G401.6 (cell line): ENCODE measurements at regions not wholly inside any gene's neighbourhood (a gene's known extent, or its start where the extent isn't known, plus 50 kb on each side); places are given as distances from the start of the nearest gene placed in this dataset.
"Not testable (repeated sequence)": the region's sequence is repeated elsewhere in the genome, so short reads cannot be mapped to it uniquely, and the experiment has no call there.

Experiments used
- FAIRE-seq: peaks from 2 replicates; lab custom pipeline; 2012; peaks lifted over from hg19 to GRCh38; lab: Jason Lieb, UNC

GRCh38 chr12:33825986-33826602, 196.2 kb upstream of the ALG10 start:
- no peak for FAIRE-seq

- FAIRE-seq: no peak
These were observed 194.0 kb upstream of the ALG10 start for GRCh38 chr12:33828326-33828725.

DNA sequence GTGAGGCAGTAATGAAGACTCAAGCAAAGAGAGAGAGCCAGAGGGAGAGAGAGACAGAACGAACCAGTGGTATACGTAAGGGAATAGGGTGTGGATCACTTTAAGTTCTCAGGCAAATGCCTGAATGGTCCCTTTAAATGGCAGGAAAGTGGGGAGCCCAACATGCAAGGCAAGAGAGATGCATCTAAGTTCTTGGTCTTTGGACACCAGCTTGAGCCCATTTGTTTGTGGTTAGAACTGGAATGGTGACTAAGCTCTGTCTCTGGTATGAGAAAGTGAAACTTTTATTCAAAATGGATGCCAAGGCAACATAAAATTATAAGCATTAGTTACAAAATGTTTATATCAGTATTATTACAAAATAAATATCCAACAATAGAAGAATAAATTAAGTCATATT, 192.2 kb upstream of the ALG10 start:
- FAIRE-seq: no peak

DNA sequence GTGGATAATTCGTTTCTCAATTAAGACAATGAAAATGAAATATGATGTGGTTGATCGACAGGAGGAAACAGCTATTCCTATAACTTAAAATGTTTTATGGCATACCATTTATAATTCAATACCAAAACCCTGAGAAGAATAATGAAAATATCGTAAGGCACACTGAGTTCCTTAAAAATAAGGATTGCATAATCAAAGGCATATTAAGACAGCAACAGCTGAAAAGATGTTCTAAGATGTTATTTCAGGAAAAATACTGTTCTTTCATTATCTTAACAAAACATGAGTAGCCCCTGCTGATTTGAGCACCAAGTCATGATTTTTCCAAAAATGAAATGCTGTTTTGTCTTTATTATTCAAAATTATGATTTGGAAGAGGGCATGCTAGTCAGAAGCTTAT, 189.4 kb upstream of the ALG10 start:
- FAIRE-seq: no peak

DNA sequence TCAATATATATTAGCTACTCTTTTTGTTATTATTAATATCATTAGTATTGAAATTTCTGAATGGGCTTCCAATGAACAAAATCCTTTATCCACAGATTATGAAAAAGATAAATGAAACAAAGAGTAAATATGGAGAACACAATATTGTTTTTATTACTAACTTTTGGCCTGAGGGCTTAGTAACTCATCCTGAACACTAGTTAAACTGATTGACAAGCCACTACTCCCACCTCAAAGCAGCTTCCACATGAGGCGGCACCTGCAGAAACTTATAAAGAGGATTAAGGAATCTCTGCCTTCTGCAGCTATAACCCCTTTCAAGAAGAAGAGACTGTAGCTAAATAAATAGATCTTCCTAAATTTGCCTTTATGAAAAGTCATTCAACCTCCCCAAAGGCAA, 187.6 kb upstream of the ALG10 start:
- FAIRE-seq: no peak

DNA sequence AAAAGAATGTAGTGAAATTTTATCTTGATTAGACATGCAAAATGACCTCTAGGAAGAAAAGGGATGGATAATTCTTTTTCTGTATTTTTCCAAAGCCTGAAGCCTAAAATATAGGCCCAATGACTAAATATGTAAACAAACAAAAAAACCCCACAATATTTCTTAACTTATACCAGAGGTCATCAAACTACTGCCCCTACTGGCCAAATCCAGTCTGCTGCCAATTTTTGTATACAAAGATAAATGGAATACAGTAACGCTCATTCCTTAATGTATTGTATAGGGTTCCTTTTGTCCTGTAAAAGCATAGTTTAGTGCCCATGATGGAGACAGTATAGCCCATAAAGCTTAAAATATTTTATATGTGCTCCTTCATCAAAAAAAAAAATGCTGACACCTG, 145.7 kb upstream of the ALG10 start:
- FAIRE-seq: no peak

DNA sequence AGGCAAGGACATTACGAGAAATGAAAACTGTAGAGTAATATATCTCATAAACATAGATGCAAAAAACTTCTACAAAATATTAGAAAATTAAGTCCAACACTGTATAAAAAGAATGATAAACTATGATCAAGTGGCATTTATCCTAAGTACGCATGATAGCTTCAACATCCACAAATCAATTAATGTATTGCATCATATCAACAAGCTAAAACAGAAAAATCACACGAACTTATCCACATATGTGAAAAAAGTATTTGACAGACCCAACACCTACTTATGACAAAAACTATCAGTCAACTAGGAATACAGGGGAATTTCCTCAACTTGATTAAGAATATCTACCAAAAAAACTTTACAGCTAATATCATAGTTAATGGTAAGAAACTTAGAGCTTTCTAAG, 129.9 kb upstream of the ALG10 start:
- FAIRE-seq: no peak

DNA sequence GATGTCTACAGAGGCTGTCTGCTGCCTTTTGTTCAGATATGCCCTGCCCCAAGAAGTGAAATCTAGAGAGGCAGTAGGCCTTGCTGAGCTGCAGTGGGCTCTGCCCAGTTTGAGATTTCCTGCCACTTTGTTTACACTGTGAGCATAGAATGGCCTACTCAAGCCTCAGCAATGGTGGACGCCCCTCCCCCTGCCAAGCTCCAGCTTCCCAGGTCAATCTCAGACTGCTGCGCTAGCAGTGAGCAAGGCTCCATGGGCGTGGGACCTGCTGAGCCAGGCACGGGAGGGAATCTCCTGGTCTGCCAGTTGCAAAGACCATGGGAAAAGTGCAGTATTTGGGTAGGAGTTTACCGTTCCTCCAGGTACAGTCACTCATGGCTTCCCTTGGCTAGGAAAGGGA, 101.8 kb upstream of the ALG10 start:
- not testable (repeated sequence) for FAIRE-seq

DNA sequence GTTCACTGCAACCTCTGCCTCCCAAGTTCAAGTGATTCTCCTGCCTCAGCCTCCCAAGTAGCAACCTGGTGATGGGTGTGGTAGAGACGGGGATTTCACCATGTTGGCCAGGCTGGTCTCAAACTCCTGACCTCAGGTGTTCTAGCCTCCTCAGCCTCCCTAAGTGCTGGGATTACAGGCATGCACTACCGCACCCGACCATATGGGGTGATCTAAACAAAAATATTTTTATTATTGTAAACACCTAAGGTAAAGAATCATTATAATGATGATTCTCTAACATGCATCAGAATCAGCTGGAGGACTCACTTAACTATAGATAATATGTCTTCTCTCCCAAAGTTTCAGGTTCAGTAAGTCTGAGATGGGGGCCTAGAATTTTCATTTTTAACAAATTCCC, 96.2 kb upstream of the ALG10 start:
- FAIRE-seq: no peak

- not testable (repeated sequence) for FAIRE-seq
These were observed 84.6 kb upstream of the ALG10 start for GRCh38 chr12:33937669-33938068.

GRCh38 chr12:33942172-33942571, 80.1 kb upstream of the ALG10 start:
- no peak for FAIRE-seq

DNA sequence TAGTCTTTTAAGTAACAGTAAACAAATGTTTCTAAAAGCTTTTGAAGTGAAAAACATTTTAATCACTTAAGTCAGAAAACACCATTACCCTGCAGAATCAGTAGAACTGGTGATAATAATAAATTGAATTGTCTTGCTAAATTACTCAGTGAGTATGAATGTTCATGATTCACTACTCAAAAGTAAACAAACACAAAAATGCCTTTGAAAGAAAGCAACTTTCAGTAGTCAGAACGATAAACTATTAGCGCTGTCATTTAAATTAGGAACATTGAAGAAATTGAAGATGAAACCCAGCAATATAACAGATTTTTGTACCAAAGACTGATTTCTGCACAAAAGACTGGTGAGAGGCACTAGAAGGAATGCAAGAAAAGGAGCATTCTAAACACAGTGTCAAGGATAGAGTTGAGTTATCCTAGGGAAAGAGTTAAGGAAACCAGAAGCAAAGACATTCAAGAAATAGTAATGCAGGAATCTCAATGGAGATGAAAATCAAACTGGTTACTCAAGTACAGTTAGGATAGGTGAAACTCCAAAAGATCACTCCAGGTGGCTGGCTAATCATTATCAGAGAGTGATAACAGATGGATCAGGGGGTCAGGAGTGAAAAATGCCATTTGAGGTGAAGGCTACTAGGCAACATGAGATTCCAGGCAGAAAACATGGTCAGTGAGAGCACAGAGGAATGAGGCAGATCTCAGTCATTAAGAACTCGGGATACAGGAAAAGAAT, 77.4 kb upstream of the ALG10 start:
- FAIRE-seq: no peak

GRCh38 chr12:33945438-33945784, 76.9 kb upstream of the ALG10 start:
- FAIRE-seq: no peak

- not testable (repeated sequence) for FAIRE-seq
These were observed 56.1 kb upstream of the ALG10 start for GRCh38 chr12:33966219-33966618.

- no peak for FAIRE-seq
These were observed 54.5 kb upstream of the ALG10 start for GRCh38 chr12:33967760-33968159.
